ENCODE measurements at regions not wholly inside any gene's neighbourhood (a gene's known extent, or its start where the extent isn't known, plus 50 kb on each side); places are given as distances from the start of the nearest gene placed in this dataset.
"Not testable (repeated sequence)": the region's sequence is repeated elsewhere in the genome, so short reads cannot be mapped to it uniquely, and the experiment has no call there.

DNA sequence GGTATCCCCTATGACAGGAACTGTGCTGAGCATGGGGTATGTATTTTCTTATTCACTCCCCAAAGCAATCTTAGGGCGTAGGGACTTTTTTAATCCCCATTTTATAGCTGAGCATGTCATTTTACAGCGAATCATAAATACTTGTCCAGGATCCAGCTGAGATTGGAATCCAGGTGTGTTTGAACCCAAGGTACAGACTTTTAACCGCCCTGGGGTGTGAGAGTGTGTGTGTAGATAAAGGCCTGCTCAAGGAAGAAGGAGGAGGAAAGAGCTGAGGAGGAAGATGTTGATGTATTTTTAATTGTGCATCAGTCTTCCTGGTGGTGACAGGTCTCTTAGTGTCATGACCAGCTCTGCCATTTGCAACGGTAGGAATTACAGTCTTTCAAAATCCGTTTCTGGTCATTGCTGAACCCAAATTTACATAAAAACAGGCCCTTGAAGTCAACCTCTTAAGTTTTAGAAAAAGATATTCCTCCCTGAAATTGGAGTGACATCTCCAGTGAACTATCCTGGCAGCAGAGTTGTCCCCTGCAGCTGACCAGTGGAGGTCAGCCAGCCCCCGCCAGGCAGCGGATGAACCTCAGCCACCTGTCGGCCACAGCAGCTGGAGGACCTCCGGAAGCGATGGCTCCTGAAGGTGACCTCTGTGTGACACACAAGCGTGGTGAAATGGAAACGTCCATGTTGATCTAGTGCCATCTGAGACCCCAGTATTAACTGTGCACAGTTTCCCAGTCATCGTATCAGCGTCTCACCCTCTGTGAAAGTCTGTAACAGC, 92.8 kb upstream of the MITF start:
- FAIRE-seq, result no peak
- no peak for DNase-seq (ENCODE audit: insufficient read length)
- no peak for TF ChIP-seq TAF1 (IDR thresholded peaks at IDR 0.05; ENCODE audit: borderline replicate concordance, low read depth, low read length)
- no peak for TF ChIP-seq POLR2AphosphoS5 (IDR thresholded peaks at IDR 0.05; ENCODE audit: low read depth, low read length)
- TF ChIP-seq POLR2A (IDR thresholded peaks at IDR 0.05; ENCODE audit: low read depth, low read length), result no peak

DNA sequence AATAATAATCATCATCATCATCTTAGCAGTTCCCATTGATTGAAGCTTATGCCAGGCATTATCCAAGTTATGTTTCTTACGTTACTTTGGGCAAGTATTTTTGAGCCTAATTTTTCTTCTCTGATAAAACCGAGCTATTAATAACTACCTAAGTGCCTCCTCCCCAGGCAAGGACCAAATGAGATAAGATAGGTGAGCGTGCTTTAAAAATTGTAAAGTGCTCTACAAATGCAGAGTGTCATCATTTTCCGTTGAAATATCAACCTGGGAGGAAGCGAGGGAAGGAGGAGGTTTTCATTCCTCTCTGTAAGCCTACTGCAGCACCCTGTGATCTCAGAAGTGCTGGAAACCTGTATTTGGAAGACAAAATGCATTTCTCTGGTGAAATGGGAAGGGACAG, 96.7 kb upstream of the MITF start:
- FAIRE-seq, result no peak
- no peak for TF ChIP-seq POLR2A (IDR thresholded peaks at IDR 0.05; ENCODE audit: low read depth, low read length)
- no peak for TF ChIP-seq TAF1 (IDR thresholded peaks at IDR 0.05; ENCODE audit: borderline replicate concordance, low read depth, low read length)
- TF ChIP-seq POLR2AphosphoS5 (IDR thresholded peaks at IDR 0.05; ENCODE audit: low read depth, low read length), result no peak

DNA sequence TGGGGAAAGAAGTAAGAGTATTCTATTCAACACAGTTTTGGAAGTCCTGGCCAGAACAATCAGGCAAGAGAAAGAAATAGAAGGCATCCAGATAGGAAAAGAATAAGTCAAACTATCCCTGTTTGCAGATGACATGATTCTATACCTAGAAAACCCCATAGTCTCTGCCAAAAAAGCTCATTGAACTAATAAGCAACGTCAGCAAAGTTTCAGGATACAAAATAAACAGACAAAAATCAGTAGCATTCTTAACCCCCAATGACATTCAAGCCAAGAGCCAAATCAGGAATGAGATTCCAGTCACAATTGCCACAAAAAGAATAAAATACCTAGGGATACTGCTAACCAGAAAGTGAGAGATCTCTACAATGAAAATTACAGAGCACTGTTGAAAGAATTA, 99.4 kb upstream of the MITF start:
- DNase-seq (ENCODE audit: insufficient read length) (no peak), FAIRE-seq (no peak)
- no peak for TF ChIP-seq POLR2A (IDR thresholded peaks at IDR 0.05; ENCODE audit: low read depth, low read length)
- TF ChIP-seq POLR2AphosphoS5 (IDR thresholded peaks at IDR 0.05; ENCODE audit: low read depth, low read length), result no peak
- no peak for TF ChIP-seq TAF1 (IDR thresholded peaks at IDR 0.05; ENCODE audit: borderline replicate concordance, low read depth, low read length)

More for the DNA sequence above, 96.7 kb upstream of the MITF start:
- no peak for DNase-seq (ENCODE audit: insufficient read length)

DNA sequence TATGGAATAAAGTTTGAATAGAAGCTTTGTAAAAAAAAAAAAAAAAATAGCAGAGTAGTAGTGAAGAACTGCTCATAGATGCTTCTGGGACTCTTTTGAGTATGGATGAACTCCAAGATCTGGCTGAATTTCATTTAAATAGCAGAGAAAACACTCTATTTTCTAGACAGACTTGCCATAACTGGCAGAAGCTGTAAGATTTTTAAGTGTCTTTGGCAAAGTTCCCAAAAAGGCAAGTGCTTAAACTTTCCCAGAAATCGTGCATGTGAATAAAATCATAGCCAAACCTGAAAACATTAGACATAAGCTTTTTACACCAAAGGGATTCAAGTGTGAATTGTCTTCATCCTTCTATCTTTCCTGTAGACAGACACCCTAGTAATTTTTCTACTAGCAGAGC, 110.3 kb upstream of the MITF start:
- no peak for TF ChIP-seq TAF1 (IDR thresholded peaks at IDR 0.05; ENCODE audit: borderline replicate concordance, low read depth, low read length)
- no peak for TF ChIP-seq POLR2A (IDR thresholded peaks at IDR 0.05; ENCODE audit: low read depth, low read length)
- TF ChIP-seq POLR2AphosphoS5 (IDR thresholded peaks at IDR 0.05; ENCODE audit: low read depth, low read length), result no peak
- FAIRE-seq, result no peak
- DNase-seq (ENCODE audit: insufficient read length), result no peak

DNA sequence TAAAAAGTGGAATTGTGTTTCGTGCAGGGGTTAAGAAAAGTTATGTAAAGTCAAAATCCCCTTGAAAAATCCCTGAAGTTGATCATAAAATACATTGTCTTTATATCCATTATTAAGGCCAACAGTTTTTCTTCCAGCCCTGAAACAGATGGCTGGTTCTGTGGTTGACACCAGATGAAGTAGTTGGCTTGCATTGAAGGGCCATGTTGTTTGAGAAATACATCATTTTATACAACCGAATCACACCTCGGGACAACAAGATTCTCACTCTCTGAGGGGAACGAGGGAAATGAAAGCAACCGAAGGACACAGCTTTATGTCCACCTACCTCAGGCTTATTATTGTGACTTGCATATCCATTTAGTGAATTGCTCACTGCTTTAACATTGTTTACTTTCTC, 126.0 kb upstream of the MITF start:
- DNase-seq (ENCODE audit: insufficient read length), result no peak
- TF ChIP-seq POLR2AphosphoS5 (IDR thresholded peaks at IDR 0.05; ENCODE audit: low read depth, low read length) (no peak), TAF1 (IDR thresholded peaks at IDR 0.05; ENCODE audit: borderline replicate concordance, low read depth, low read length) (no peak), POLR2A (IDR thresholded peaks at IDR 0.05; ENCODE audit: low read depth, low read length) (no peak)
- no peak for FAIRE-seq

DNA sequence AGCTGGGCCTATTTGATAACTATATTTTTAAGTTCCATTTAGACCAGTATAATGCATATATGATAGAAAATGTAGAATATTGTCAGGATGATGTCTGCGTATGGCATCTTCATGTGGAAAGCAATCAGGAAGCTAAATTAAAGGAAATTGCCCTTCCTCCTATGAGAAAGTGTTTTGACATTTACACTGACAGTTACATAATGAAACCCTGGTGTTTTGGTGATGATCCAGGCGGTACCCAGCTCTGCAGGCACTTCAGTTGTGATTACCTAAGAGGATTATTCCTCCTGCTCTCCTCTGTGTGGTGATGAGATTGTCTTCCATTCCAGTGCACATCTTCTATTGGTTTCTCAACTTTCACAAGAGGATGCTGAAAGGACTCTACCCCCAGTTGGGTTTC, 126.5 kb upstream of the MITF start:
- DNase-seq (ENCODE audit: insufficient read length), result no peak
- no peak for FAIRE-seq
- TF ChIP-seq POLR2A (IDR thresholded peaks at IDR 0.05; ENCODE audit: low read depth, low read length) (no peak), TAF1 (IDR thresholded peaks at IDR 0.05; ENCODE audit: borderline replicate concordance, low read depth, low read length) (no peak), POLR2AphosphoS5 (IDR thresholded peaks at IDR 0.05; ENCODE audit: low read depth, low read length) (no peak)

DNA sequence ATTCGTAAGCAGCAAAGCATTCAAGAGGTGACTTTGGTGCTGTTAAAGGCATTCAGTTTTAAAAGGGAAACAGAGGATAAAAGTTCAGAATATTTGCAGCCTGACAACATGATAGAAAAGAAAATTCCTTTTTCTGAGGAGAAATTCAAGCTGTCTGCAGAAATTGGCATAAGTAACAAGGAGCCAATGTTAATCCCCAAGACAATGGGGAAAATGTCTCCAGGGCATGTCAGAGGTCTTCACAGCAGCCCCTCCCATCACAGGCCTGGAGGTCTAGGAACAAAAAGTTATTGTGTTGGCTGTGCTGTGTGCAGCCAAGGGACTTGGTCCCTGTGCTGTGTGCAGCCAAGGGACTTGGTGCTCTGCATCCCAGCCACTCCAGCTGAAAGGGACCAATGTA, 129.7 kb upstream of the MITF start:
- not testable (repeated sequence) for FAIRE-seq; DNase-seq (ENCODE audit: insufficient read length)

DNA sequence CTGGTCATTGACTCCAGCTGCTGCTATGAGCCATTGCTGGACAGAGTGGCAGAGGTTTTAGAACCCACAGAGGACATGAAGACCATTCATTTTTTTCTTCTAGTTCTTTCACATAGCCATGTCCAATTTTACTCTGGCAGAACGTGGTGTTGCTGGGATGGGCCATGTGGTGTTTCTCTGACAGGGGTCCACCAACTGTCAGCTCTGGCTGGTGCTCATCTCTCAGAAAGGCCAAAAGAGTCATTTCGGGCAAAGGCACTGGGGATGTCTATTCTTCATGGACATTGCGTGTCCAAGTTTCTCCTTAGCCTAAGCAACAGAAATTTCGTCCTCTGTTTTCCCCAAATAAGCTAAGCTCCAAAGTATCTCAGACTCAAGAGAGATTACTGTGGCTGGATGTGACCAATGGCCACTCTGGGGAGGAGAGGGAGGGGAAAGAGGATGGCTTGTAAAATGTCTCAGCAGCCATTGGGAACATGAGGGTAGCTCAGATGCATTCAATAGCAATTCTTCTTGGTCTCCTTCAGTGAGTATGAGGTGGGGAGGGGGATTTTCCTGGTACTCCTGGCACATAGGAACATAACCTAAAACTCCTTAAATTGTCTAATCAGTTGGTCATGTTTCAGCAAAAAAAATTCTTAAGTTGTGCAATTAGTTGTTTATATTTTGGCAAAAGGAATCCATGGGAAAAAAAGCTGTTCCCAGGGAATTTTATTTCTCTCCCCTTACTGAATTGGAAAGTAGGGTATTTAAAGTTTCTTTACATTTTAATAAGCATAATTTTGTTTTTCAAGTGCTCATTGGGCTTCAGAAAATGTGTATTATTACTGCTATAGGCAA, 131.6 kb upstream of the MITF start:
- no peak for FAIRE-seq
- no peak for TF ChIP-seq TAF1 (IDR thresholded peaks at IDR 0.05; ENCODE audit: borderline replicate concordance, low read depth, low read length)
- no peak for TF ChIP-seq POLR2AphosphoS5 (IDR thresholded peaks at IDR 0.05; ENCODE audit: low read depth, low read length)
- TF ChIP-seq POLR2A (IDR thresholded peaks at IDR 0.05; ENCODE audit: low read depth, low read length), result no peak
- DNase-seq (ENCODE audit: insufficient read length), result no peak

DNA sequence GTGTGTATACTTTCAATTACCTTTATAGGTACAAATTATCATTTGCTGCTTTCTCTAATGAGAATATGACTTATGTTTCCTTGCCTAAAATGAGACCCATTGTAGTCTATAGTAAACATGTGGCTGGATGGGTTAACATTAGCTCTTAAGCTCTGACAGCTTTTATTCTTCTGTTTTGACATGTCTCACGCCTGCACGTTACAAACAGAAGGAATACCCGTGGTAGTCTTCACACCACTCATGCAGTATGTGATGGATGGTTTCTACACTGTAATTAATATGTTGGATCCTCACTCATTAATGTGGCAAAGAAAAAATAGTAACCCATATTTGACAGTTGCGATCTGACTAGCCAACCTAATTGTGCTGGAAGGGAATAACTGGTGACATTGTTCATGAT, 133.4 kb upstream of the MITF start:
- DNase-seq (ENCODE audit: insufficient read length) (no peak), FAIRE-seq (no peak)
- TF ChIP-seq POLR2AphosphoS5 (IDR thresholded peaks at IDR 0.05; ENCODE audit: low read depth, low read length) (no peak), TAF1 (IDR thresholded peaks at IDR 0.05; ENCODE audit: borderline replicate concordance, low read depth, low read length) (no peak), POLR2A (IDR thresholded peaks at IDR 0.05; ENCODE audit: low read depth, low read length) (no peak)

DNA sequence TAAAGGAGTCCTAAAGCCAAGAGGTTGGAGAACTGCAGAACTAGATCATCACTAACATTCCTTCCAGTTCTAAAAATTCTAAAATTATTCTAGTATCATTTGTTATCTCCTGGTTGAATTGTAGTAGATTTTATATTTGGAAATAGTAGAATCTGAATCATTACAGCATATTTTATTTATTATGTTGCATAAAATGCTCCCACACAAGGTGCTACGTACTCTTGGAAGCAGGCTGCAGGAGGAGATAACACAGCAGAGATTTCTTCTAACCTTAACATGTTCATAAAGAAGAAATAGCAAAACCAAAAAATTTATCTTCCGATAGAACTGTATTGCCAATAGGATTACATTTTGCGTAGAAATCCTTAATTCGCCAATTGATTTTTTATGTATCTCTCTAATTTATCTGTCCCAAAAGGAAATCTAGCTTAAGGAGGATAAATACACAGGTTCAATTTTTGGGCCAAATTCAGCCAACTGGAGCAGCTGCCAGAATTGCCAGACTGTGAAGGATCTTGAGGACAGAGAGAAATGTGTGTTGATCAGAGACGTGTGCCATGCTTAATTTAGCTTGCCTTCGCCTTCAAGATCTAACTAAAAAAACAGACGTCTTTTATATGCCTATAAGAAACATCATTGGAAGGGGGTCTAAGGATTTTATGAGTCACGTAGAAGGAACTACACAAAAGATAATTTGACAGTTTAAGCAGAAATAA, 134.4 kb upstream of the MITF start:
- DNase-seq (ENCODE audit: insufficient read length) (no peak), FAIRE-seq (no peak)
- TF ChIP-seq POLR2A (IDR thresholded peaks at IDR 0.05; ENCODE audit: low read depth, low read length) (no peak), POLR2AphosphoS5 (IDR thresholded peaks at IDR 0.05; ENCODE audit: low read depth, low read length) (no peak), TAF1 (IDR thresholded peaks at IDR 0.05; ENCODE audit: borderline replicate concordance, low read depth, low read length) (no peak)

DNA sequence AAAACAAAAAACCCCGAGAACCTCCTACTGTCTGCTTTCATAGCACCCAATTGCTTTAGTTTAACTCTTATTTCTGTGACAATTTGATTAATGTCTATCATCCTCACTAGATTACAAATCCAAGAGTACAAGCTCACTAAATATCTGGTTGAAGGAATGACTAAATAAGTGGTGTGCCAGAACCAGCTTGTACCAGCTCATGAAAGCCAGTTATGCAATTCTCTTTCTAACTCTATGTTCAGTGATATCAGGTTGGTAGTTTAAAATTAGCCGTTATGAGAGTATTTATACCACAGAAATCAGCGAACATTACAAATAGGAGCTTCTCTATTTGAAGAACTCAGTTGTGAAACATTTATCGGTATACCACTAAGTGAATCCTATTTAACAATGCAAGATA, 137.2 kb upstream of the MITF start:
- FAIRE-seq (no peak), DNase-seq (ENCODE audit: insufficient read length) (no peak)
- no peak for TF ChIP-seq POLR2AphosphoS5 (IDR thresholded peaks at IDR 0.05; ENCODE audit: low read depth, low read length)
- TF ChIP-seq POLR2A (IDR thresholded peaks at IDR 0.05; ENCODE audit: low read depth, low read length), result no peak
- no peak for TF ChIP-seq TAF1 (IDR thresholded peaks at IDR 0.05; ENCODE audit: borderline replicate concordance, low read depth, low read length)

Data from GM12892 (cell line).